ENCODE measurements at regions not wholly inside any gene's neighbourhood (a gene's known extent, or its start where the extent isn't known, plus 50 kb on each side); places are given as distances from the start of the nearest gene placed in this dataset.
"Not testable (repeated sequence)": the region's sequence is repeated elsewhere in the genome, so short reads cannot be mapped to it uniquely, and the experiment has no call there.

DNA sequence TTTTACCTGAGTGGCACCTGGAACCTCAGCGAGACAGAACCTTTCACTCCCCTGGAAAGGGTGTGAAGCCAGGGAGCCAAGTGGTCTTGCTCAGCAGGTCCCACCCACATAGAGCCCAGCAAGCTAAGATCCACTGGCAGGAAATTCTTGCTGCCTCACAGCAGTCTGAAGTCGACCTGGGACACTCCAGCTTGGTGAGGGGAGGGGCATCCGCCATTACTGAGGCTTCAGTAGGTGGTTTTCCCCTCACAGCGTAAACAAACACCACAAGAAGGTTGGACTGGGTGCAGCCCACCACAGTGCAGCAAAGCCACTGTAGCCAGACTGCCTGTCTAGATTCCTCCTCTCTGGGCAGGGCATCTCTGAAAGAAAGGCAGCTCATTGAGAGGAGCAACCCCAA lies 134.7 kb upstream of the RSPO3 start:
- POLR2A ChIA-PET, result no interaction called here

DNA sequence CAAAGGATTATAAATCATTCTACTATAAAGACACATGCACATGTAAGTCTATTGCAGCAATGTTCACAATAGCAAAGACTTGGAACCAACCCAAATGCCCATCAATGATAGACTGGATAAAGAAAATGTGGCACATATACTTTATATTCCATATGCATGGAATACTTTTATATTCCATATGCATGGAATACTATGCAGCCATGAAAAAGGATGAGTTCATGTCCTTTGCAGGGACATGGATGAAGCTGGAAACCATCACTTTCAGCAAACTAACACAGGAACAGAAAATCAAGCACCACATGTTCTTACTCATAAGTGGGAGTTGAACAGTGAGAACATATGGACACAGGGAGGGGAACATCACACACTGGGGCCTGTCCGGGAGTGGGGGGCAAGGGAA lies 130.3 kb upstream of the RSPO3 start:
- POLR2A ChIA-PET, CTCF ChIA-PET: not testable (repeated sequence)

More for the DNA sequence above, 134.7 kb upstream of the RSPO3 start:
- CTCF ChIA-PET, result no interaction called here
- Histone ChIP-seq H3K9me3 (ENCODE audit: control insufficient read depth, insufficient read depth, low read depth, low read length) (no peaks in the 10 kb centered on the region), H3K36me3 (ENCODE audit: control insufficient read depth in 2 of 2, insufficient read depth in 1 of 2, low read length in 2 of 2) (no peaks in the 10 kb centered on the region), H3K27ac (ENCODE audit: extremely low read depth, low read depth, low read length) (no peak overlapping the region), H3K4me1 (ENCODE audit: control insufficient read depth, insufficient read depth, low read length) (no peaks in the 10 kb centered on the region), H3K4me3 (ENCODE audit: low read depth, low read length) (no peak overlapping the region)
- TF ChIP-seq ZBTB11 (tag by site-specific recombination; conservative IDR thresholded peaks at IDR 0.05; ENCODE audit: low read depth) (no peak), ZNF701 (tag by site-specific recombination; IDR thresholded peaks at IDR 0.05) (no peak), ZNF140 (tag by site-specific recombination; IDR thresholded peaks at IDR 0.05) (no peak)

DNA sequence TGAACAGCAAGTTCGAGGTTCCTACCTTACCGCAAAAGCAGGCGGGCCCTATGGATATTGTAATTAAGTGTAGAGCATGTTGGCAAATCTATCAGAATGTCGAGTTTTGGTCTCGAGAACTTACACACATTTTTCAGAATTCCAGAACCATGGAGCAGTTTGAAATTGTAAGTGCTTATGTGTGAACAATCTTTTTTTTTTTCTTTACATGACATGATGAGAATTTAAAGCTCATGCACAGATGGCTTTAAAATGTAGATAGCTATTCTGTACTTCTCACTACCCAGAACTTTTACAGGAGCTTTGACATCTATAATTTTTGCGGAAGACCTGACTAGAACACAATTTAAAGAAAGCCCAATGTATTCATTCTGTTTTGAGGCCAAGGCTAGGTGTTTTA lies 117.8 kb upstream of the RSPO3 start:
- no peaks in the 10 kb centered on the region for H3K4me1 ChIP-seq (ENCODE audit: control insufficient read depth, insufficient read depth, low read length)
- H3K36me3 ChIP-seq (ENCODE audit: control insufficient read depth in 2 of 2, insufficient read depth in 1 of 2, low read length in 2 of 2), result no peaks in the 10 kb centered on the region
- no peak overlapping the region for H3K4me3 ChIP-seq (ENCODE audit: low read depth, low read length)
- ChIA-PET POLR2A (no interaction called here), CTCF (no interaction called here)
- H3K27ac ChIP-seq (ENCODE audit: extremely low read depth, low read depth, low read length), result no peak overlapping the region
- no peaks in the 10 kb centered on the region for H3K9me3 ChIP-seq (ENCODE audit: control insufficient read depth, insufficient read depth, low read depth, low read length)
- TF ChIP-seq ZNF157 (tag by site-specific recombination; IDR thresholded peaks at IDR 0.05), result no peak
- TF ChIP-seq ZNF341 (tag by site-specific recombination; IDR thresholded peaks at IDR 0.05; ENCODE audit: low read depth), result no peak
- no peak for TF ChIP-seq FEZF1 (tag by site-specific recombination; IDR thresholded peaks at IDR 0.05)
- no peak for TF ChIP-seq ZNF645 (tag by site-specific recombination; IDR thresholded peaks at IDR 0.05)
- TF ChIP-seq ZNF24 (tag by site-specific recombination; IDR thresholded peaks at IDR 0.05), result no peak
- TF ChIP-seq, protein P1, sequence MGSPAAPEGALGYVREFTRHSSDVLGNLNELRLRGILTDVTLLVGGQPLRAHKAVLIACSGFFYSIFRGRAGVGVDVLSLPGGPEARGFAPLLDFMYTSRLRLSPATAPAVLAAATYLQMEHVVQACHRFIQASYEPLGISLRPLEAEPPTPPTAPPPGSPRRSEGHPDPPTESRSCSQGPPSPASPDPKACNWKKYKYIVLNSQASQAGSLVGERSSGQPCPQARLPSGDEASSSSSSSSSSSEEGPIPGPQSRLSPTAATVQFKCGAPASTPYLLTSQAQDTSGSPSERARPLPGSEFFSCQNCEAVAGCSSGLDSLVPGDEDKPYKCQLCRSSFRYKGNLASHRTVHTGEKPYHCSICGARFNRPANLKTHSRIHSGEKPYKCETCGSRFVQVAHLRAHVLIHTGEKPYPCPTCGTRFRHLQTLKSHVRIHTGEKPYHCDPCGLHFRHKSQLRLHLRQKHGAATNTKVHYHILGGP (tag by site-specific recombination; IDR thresholded peaks at IDR 0.05), result no peak
- TF ChIP-seq, protein P2, sequence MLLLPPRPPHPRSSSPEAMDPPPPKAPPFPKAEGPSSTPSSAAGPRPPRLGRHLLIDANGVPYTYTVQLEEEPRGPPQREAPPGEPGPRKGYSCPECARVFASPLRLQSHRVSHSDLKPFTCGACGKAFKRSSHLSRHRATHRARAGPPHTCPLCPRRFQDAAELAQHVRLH (tag by site-specific recombination; IDR thresholded peaks at IDR 0.05), result no peak
- no peak for TF ChIP-seq ZNF530 (tag by site-specific recombination; IDR thresholded peaks at IDR 0.05; ENCODE audit: low read depth)
- TF ChIP-seq SALL2 (tag by site-specific recombination; IDR thresholded peaks at IDR 0.05; ENCODE audit: borderline replicate concordance), result no peak
- no peak for TF ChIP-seq ZNF48 (tag by site-specific recombination; IDR thresholded peaks at IDR 0.05)
- no peak for TF ChIP-seq ZNF391 (tag by site-specific recombination; IDR thresholded peaks at IDR 0.05; ENCODE audit: borderline replicate concordance, low read depth)
- TF ChIP-seq ZNF266 (tag by site-specific recombination; IDR thresholded peaks at IDR 0.05; ENCODE audit: low read depth), result no peak
- no peak for TF ChIP-seq ZNF558 (tag by site-specific recombination; IDR thresholded peaks at IDR 0.05)
- no peak for TF ChIP-seq ZFHX2 (tag by site-specific recombination; conservative IDR thresholded peaks at IDR 0.05)
- no peak for TF ChIP-seq OVOL3 (tag by site-specific recombination; IDR thresholded peaks at IDR 0.05)
- no peak for TF ChIP-seq ZNF837 (tag by site-specific recombination; IDR thresholded peaks at IDR 0.05)

More for the DNA sequence above, 130.3 kb upstream of the RSPO3 start:
- not testable (repeated sequence) for H3K4me1 ChIP-seq (ENCODE audit: control insufficient read depth, insufficient read depth, low read length); H3K36me3 ChIP-seq (ENCODE audit: control insufficient read depth in 2 of 2, insufficient read depth in 1 of 2, low read length in 2 of 2); H3K4me3 ChIP-seq (ENCODE audit: low read depth, low read length); H3K27ac ChIP-seq (ENCODE audit: extremely low read depth, low read depth, low read length); H3K9me3 ChIP-seq (ENCODE audit: control insufficient read depth, insufficient read depth, low read depth, low read length)
- 0 out of 2 replicates have a peak, but pooled peaks have one; percentile 30 for TF ChIP-seq ZNF280D (tag by site-specific recombination; IDR thresholded peaks at IDR 0.05)
- TF ChIP-seq ZNF146 (tag by site-specific recombination; IDR thresholded peaks at IDR 0.05), result peak; percentile 92

Measured in HEK293 (cell line).